IPS-NIHi11 (cell line): ENCODE measurements at regions not wholly inside any gene's neighbourhood (a gene's known extent, or its start where the extent isn't known, plus 50 kb on each side); places are given as distances from the start of the nearest gene placed in this dataset.

Experiments
- DNase-seq: peaks from one replicate; pipeline ENCODE4 v3.0.0; 2012; ENCODE audit warnings: mixed read lengths, low spot score

- no peak for DNase-seq
Observed at GRCh38 chr18:25443776-25444175, 91.8 kb upstream of the ZNF521 start.

- no peak for DNase-seq
Observed at GRCh38 chr18:25435149-25435782, 83.3 kb upstream of the ZNF521 start.

GRCh38 chr18:25434745-25435144, 82.8 kb upstream of the ZNF521 start:
- DNase-seq = no peak

DNA sequence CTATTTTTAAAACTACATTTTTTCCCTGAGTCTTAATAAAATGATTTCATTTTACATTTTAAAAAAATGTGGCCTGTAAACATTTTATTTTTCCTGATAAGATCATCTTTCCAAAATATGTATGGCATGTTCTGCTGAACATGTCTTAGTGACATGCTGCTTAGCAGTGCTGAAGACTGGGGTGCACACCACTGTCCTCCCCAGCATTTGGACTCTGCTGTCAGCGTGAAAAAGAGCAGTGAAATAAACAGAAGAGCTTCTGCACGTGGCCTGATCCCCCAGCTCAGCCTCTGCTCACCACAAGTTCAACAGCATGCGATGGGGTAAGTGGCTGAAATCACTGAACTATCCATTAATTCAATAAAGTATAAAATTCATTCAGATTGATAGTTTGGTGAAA, 81.6 kb upstream of the ZNF521 start:
- DNase-seq = no peak

DNA sequence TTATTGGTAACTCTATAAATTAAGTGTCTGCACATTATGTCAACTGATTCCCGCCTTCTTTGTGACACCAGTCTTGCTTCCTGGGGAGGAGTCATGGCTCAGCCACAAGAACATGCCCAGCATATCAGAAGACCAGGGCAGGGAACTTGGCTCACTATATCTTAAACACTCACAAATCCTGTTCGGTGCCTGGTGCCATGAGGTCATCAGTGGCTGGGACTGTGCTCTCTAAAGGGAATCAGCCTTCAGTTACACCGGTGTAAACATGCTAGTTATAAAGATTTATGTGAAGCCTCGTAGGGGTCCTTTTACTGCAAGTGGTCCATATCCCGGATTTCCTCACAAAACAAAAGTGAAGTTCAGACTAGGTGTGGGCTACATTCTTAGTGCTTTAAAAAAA, 73.1 kb upstream of the ZNF521 start:
- no peak for DNase-seq

GRCh38 chr18:25423760-25424159, 71.8 kb upstream of the ZNF521 start:
- DNase-seq = no peak

DNA sequence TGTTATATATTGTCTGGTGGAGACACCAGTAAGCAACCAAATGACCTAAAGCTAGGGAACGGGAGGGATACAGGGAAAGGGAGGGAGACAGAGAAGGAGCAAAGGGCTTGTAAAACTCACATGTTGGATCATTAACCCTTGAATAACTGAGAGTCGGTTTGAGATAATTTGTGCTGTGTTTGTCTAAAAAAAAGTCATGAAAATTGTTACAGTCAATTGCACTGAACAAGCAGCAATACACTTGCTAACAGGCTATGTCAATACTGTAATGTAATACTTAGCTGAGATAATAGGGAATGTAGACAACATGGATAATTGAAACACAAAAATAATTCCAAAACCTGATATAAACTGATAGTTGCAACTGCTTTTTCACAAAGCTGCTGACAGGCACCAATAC, 71.3 kb upstream of the ZNF521 start:
- DNase-seq = no peak

DNA sequence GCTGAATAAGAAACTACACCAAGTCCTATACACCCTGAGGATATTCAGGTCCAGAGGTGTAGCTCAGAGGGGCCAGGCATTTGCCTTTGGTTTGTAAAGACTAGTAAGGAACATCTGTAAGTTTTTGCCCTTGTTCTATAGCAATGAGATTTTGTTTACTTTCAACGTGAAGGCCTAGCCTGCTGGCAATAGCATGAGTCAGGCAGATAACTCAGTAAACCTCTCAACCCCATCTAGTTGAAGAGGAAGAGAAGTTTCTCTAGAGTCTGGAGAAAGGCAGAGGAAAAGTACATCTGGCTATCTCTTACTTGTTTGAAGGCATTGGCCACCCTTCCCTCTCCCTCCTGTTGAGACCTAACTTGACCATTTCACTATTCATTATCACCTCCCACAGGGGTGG, 70.3 kb upstream of the ZNF521 start:
- DNase-seq = no peak

DNA sequence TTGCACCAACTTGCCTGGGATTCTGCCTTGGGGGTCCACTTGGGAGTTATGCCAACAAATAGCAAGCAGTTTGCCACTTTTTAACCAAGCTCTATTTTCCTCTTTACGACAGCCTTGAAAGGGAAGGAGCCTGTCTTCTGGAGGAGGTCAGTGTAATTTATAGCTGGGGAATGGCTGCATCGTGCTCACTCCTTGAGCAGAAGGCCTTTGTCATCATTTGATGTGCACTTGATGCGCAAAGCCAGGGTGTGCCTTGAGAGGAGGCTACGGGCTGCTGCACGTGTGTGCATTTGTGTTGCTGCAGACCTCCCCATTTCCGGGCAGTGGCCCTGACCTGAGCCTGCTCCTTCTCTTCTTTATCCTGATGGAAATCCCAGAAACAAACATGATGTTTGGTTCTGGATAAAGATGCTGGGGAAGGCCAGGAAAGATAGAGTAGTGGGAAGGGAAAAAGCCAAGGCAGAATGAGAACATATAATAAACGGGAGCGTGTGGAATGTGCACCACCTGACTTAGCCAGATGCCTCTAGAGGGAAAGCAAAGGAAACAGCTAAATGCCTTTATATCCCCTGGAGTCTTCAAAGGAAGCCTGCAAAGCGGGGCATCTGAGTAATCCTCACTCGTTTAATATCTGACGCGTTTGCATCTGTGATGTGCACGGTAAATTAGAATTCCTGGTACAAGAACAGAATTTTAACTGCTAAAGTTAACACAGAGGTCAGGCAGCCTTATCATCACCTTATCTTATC, 68.3 kb upstream of the ZNF521 start:
- DNase-seq = no peak

GRCh38 chr18:25416374-25416773, 64.4 kb upstream of the ZNF521 start:
- DNase-seq = no peak

- DNase-seq = no peak
Observed at GRCh38 chr18:25409971-25410370, 58.0 kb upstream of the ZNF521 start.

- DNase-seq = no peak
Observed at GRCh38 chr18:25408293-25408692, 56.3 kb upstream of the ZNF521 start.
